OCI-M2 (cell line): ENCODE measurements at regions not wholly inside any gene's neighbourhood (a gene's known extent, or its start where the extent isn't known, plus 50 kb on each side); places are given as distances from the start of the nearest gene placed in this dataset.

ENCODE experiments used
- DNase-seq: peaks from one replicate; lab custom pipeline; 2025; ENCODE audit not compliant: unreplicated experiment; lab: John Stamatoyannopoulos, UW

- DNase-seq, result no peak
Measured at GRCh38 chr20:53750827-53751619, 157.4 kb upstream of the ZNF217 start.

- DNase-seq, result no peak
Measured at GRCh38 chr20:53749499-53749898, 155.9 kb upstream of the ZNF217 start.

GRCh38 chr20:53748821-53749421, 155.3 kb upstream of the ZNF217 start:
- DNase-seq, result no peak

GRCh38 chr20:53748176-53748575, 154.5 kb upstream of the ZNF217 start:
- DNase-seq, result no peak

- no peak for DNase-seq
Measured at GRCh38 chr20:53743607-53744260, 150.1 kb upstream of the ZNF217 start.

GRCh38 chr20:53742685-53743081, 149.0 kb upstream of the ZNF217 start:
- DNase-seq, result no peak

- DNase-seq, result no peak
Measured at GRCh38 chr20:53741726-53742028, 148.0 kb upstream of the ZNF217 start.

- no peak for DNase-seq
Measured at GRCh38 chr20:53739799-53740785, 146.5 kb upstream of the ZNF217 start.

GRCh38 chr20:53738945-53739798, 145.5 kb upstream of the ZNF217 start:
- no peak for DNase-seq

GRCh38 chr20:53738039-53738944, 144.7 kb upstream of the ZNF217 start:
- no peak for DNase-seq

- no peak for DNase-seq
Measured at GRCh38 chr20:53737396-53738038, 143.9 kb upstream of the ZNF217 start.

- DNase-seq, result no peak
Measured at GRCh38 chr20:53736757-53737395, 143.2 kb upstream of the ZNF217 start.

- DNase-seq, result no peak
Measured at GRCh38 chr20:53736122-53736756, 142.6 kb upstream of the ZNF217 start.

- no peak for DNase-seq
Measured at GRCh38 chr20:53735536-53736050, 142.0 kb upstream of the ZNF217 start.

GRCh38 chr20:53734006-53734688, 140.5 kb upstream of the ZNF217 start:
- DNase-seq, result no peak

GRCh38 chr20:53731595-53731994, 138.0 kb upstream of the ZNF217 start:
- DNase-seq, result no peak

GRCh38 chr20:53728359-53728758, 134.7 kb upstream of the ZNF217 start:
- DNase-seq, result no peak
